ENCODE measurements at regions not wholly inside any gene's neighbourhood (a gene's known extent, or its start where the extent isn't known, plus 50 kb on each side); places are given as distances from the start of the nearest gene placed in this dataset.
"Not testable (repeated sequence)": the region's sequence is repeated elsewhere in the genome, so short reads cannot be mapped to it uniquely, and the experiment has no call there.

- TF ChIP-seq CTCF (IDR thresholded peaks at IDR 0.05; ENCODE audit: low read length) = peak; percentile 44
- not testable (repeated sequence) for H3K4me3 ChIP-seq (ENCODE audit: low read depth, low read length, poor library complexity, severe bottlenecking); H3K36me3 ChIP-seq (ENCODE audit: insufficient read depth, low read length); H3K4me2 ChIP-seq (ENCODE audit: low read length); H3K27me3 ChIP-seq (ENCODE audit: insufficient read depth, low read length); H3K4me1 ChIP-seq (ENCODE audit: insufficient read depth, low read length, severe bottlenecking); H3K27ac ChIP-seq (ENCODE audit: low read depth, low read length, poor library complexity, severe bottlenecking); H3K9ac ChIP-seq (ENCODE audit: low read length); H3K9me2 ChIP-seq (ENCODE audit: low read depth, low read length); H4K20me1 ChIP-seq (ENCODE audit: insufficient read depth, low read length); H2AFZ ChIP-seq (ENCODE audit: low read length); H3F3A ChIP-seq (ENCODE audit: insufficient read depth, low read length); H3K79me2 ChIP-seq (ENCODE audit: insufficient read depth, low read length); H3K9me3 ChIP-seq (ENCODE audit: low read length)
These were observed 56.3 kb upstream of the KRTAP5-11 start for GRCh38 chr11:71638801-71639519.

- not testable (repeated sequence) for H3K4me3 ChIP-seq (ENCODE audit: low read depth, low read length, poor library complexity, severe bottlenecking); H2AFZ ChIP-seq (ENCODE audit: low read length); H3F3A ChIP-seq (ENCODE audit: insufficient read depth, low read length); H3K9me3 ChIP-seq (ENCODE audit: low read length); H3K4me1 ChIP-seq (ENCODE audit: insufficient read depth, low read length, severe bottlenecking); H4K20me1 ChIP-seq (ENCODE audit: insufficient read depth, low read length); H3K9ac ChIP-seq (ENCODE audit: low read length); H3K27me3 ChIP-seq (ENCODE audit: insufficient read depth, low read length); H3K4me2 ChIP-seq (ENCODE audit: low read length); H3K79me2 ChIP-seq (ENCODE audit: insufficient read depth, low read length); H3K9me2 ChIP-seq (ENCODE audit: low read depth, low read length); H3K27ac ChIP-seq (ENCODE audit: low read depth, low read length, poor library complexity, severe bottlenecking); H3K36me3 ChIP-seq (ENCODE audit: insufficient read depth, low read length)
These were observed 56.8 kb upstream of the KRTAP5-11 start for GRCh38 chr11:71639520-71639849.

GRCh38 chr11:71639916-71640315 is 57.2 kb upstream of the KRTAP5-11 start:
- not testable (repeated sequence) for H3K4me3 ChIP-seq (ENCODE audit: low read depth, low read length, poor library complexity, severe bottlenecking)

GRCh38 chr11:71647078-71647477 is 64.4 kb upstream of the KRTAP5-11 start:
- not testable (repeated sequence) for H3K4me2 ChIP-seq (ENCODE audit: low read length); H3K36me3 ChIP-seq (ENCODE audit: insufficient read depth, low read length); H3K27ac ChIP-seq (ENCODE audit: low read depth, low read length, poor library complexity, severe bottlenecking); H3K4me3 ChIP-seq (ENCODE audit: low read depth, low read length, poor library complexity, severe bottlenecking); H4K20me1 ChIP-seq (ENCODE audit: insufficient read depth, low read length); H3F3A ChIP-seq (ENCODE audit: insufficient read depth, low read length); H3K27me3 ChIP-seq (ENCODE audit: insufficient read depth, low read length); H3K4me1 ChIP-seq (ENCODE audit: insufficient read depth, low read length, severe bottlenecking); H3K9me3 ChIP-seq (ENCODE audit: low read length); H2AFZ ChIP-seq (ENCODE audit: low read length); H3K79me2 ChIP-seq (ENCODE audit: insufficient read depth, low read length); H3K9ac ChIP-seq (ENCODE audit: low read length); H3K9me2 ChIP-seq (ENCODE audit: low read depth, low read length)

More at GRCh38 chr11:71639916-71640315, 57.2 kb upstream of the KRTAP5-11 start:
- not testable (repeated sequence) for H3K27ac ChIP-seq (ENCODE audit: low read depth, low read length, poor library complexity, severe bottlenecking); H3K9ac ChIP-seq (ENCODE audit: low read length); H2AFZ ChIP-seq (ENCODE audit: low read length); H3F3A ChIP-seq (ENCODE audit: insufficient read depth, low read length); H3K9me3 ChIP-seq (ENCODE audit: low read length); H3K4me2 ChIP-seq (ENCODE audit: low read length); H3K9me2 ChIP-seq (ENCODE audit: low read depth, low read length); H3K36me3 ChIP-seq (ENCODE audit: insufficient read depth, low read length); H3K4me1 ChIP-seq (ENCODE audit: insufficient read depth, low read length, severe bottlenecking); H3K27me3 ChIP-seq (ENCODE audit: insufficient read depth, low read length); H3K79me2 ChIP-seq (ENCODE audit: insufficient read depth, low read length); H4K20me1 ChIP-seq (ENCODE audit: insufficient read depth, low read length)

- H4K20me1 ChIP-seq (ENCODE audit: insufficient read depth, low read length); H3K9ac ChIP-seq (ENCODE audit: low read length); H3K4me1 ChIP-seq (ENCODE audit: insufficient read depth, low read length, severe bottlenecking); H3K4me2 ChIP-seq (ENCODE audit: low read length); H3F3A ChIP-seq (ENCODE audit: insufficient read depth, low read length); H3K27ac ChIP-seq (ENCODE audit: low read depth, low read length, poor library complexity, severe bottlenecking); H3K4me3 ChIP-seq (ENCODE audit: low read depth, low read length, poor library complexity, severe bottlenecking); H3K9me2 ChIP-seq (ENCODE audit: low read depth, low read length); H2AFZ ChIP-seq (ENCODE audit: low read length); H3K27me3 ChIP-seq (ENCODE audit: insufficient read depth, low read length); H3K79me2 ChIP-seq (ENCODE audit: insufficient read depth, low read length); H3K9me3 ChIP-seq (ENCODE audit: low read length); H3K36me3 ChIP-seq (ENCODE audit: insufficient read depth, low read length): not testable (repeated sequence)
These were observed 70.3 kb upstream of the KRTAP5-11 start for GRCh38 chr11:71652998-71653397.

- H2AFZ ChIP-seq (ENCODE audit: low read length); H3K4me1 ChIP-seq (ENCODE audit: insufficient read depth, low read length, severe bottlenecking); H3K36me3 ChIP-seq (ENCODE audit: insufficient read depth, low read length); H3K9me2 ChIP-seq (ENCODE audit: low read depth, low read length); H3K27ac ChIP-seq (ENCODE audit: low read depth, low read length, poor library complexity, severe bottlenecking); H3K27me3 ChIP-seq (ENCODE audit: insufficient read depth, low read length); H4K20me1 ChIP-seq (ENCODE audit: insufficient read depth, low read length); H3K9ac ChIP-seq (ENCODE audit: low read length); H3K79me2 ChIP-seq (ENCODE audit: insufficient read depth, low read length); H3F3A ChIP-seq (ENCODE audit: insufficient read depth, low read length); H3K4me3 ChIP-seq (ENCODE audit: low read depth, low read length, poor library complexity, severe bottlenecking); H3K9me3 ChIP-seq (ENCODE audit: low read length); H3K4me2 ChIP-seq (ENCODE audit: low read length): not testable (repeated sequence)
These were observed 71.7 kb upstream of the KRTAP5-11 start for GRCh38 chr11:71654423-71654822.

- not testable (repeated sequence) for H3K4me2 ChIP-seq (ENCODE audit: low read length); H3K27me3 ChIP-seq (ENCODE audit: insufficient read depth, low read length); H3K4me3 ChIP-seq (ENCODE audit: low read depth, low read length, poor library complexity, severe bottlenecking); H2AFZ ChIP-seq (ENCODE audit: low read length); H3K9me2 ChIP-seq (ENCODE audit: low read depth, low read length); H3K36me3 ChIP-seq (ENCODE audit: insufficient read depth, low read length); H3K9ac ChIP-seq (ENCODE audit: low read length); H4K20me1 ChIP-seq (ENCODE audit: insufficient read depth, low read length); H3K27ac ChIP-seq (ENCODE audit: low read depth, low read length, poor library complexity, severe bottlenecking); H3F3A ChIP-seq (ENCODE audit: insufficient read depth, low read length); H3K4me1 ChIP-seq (ENCODE audit: insufficient read depth, low read length, severe bottlenecking); H3K79me2 ChIP-seq (ENCODE audit: insufficient read depth, low read length); H3K9me3 ChIP-seq (ENCODE audit: low read length)
These were observed 72.4 kb upstream of the KRTAP5-11 start for GRCh38 chr11:71655041-71655440.

All from OCI-LY1 (cell line).